GM19455 (cell line): ENCODE measurements at regions not wholly inside any gene's neighbourhood (a gene's known extent, or its start where the extent isn't known, plus 50 kb on each side); places are given as distances from the start of the nearest gene placed in this dataset.

ENCODE experiments used
- ATAC-seq: cut with Tn5 transposase; IDR thresholded peaks from one replicate; pipeline ENCODE4 v1.9.1; 2021; ENCODE audit not compliant: unreplicated experiment

- ATAC-seq = no peak
Observed at GRCh38 chr6:137277971-137278637, 58.9 kb upstream of the IFNGR1 start.

- ATAC-seq = no peak
Observed at GRCh38 chr6:137272403-137272802, 53.2 kb upstream of the IFNGR1 start.

- no peak for ATAC-seq
Observed at GRCh38 chr6:137271245-137272183, 52.3 kb upstream of the IFNGR1 start.

- ATAC-seq = no peak
Observed at GRCh38 chr6:137269803-137270202, 50.6 kb upstream of the IFNGR1 start.

GRCh38 chr6:137269347-137269746, 50.2 kb upstream of the IFNGR1 start:
- no peak for ATAC-seq
